PC-9 (cell line): ENCODE measurements at regions not wholly inside any gene's neighbourhood (a gene's known extent, or its start where the extent isn't known, plus 50 kb on each side); places are given as distances from the start of the nearest gene placed in this dataset.

Source experiments
- BruUV-seq: library from RNA; stranded (reverse); fragments of 400-500 nt; replicated peaks from 2 replicates; lab custom pipeline; 2021; lab: Mats Ljungman, UMichigan
- CTCF ChIA-PET: fragments of 300-600 bp; sonication (Branson Sonifier 250); formaldehyde crosslinking; loops from one replicate; lab custom pipeline; 2022; ENCODE audit warnings: antibody characterized with exemption; lab: Charles Lee
- POLR2A ChIA-PET: fragments of 300-600 bp; sonication (Branson Sonifier 250); formaldehyde crosslinking; loops from one replicate; lab custom pipeline; 2022; ENCODE audit warnings: antibody characterized with exemption; ENCODE audit not compliant: unreplicated experiment; lab: Charles Lee
- DNase-seq, 2 experiments: peaks; one replicate each; pipeline versions ENCODE4 v3.0.0 to v3.0.0-alpha.2; 2015 to 2022; ENCODE audit warnings: mixed read lengths in 1 of 2
- H2AFZ ChIP-seq: fragments of 200-600 bp; sonication (generic); 2 replicates; pipeline ENCODE4 v1.8.1; 2017; ENCODE audit warnings: antibody characterized with exemption
- H3F3A ChIP-seq: fragments of 200-600 bp; sonication (generic); 2 replicates; pipeline ENCODE4 v1.8.1; 2017; ENCODE audit warnings: antibody characterized with exemption, mild to moderate bottlenecking, low read depth; ENCODE audit not compliant: insufficient read depth
- H3K27ac ChIP-seq: fragments of 200-600 bp; sonication (generic); 2 replicates; pipeline ENCODE4 v1.6.1; 2016; ENCODE audit warnings: mixed run types
- H3K27me3 ChIP-seq: fragments of 200-600 bp; sonication (generic); 2 replicates; pipeline ENCODE4 v1.6.1; 2016; ENCODE audit warnings: low read depth, mixed run types; ENCODE audit not compliant: insufficient read depth
- H3K36me3 ChIP-seq: fragments of 200-600 bp; sonication (generic); 2 replicates; pipeline ENCODE4 v1.6.1; 2016; ENCODE audit warnings: low read depth, mixed run types
- H3K4me1 ChIP-seq: fragments of 200-600 bp; sonication (generic); replicated peaks from 2 replicates; pipeline ENCODE4 v1.6.1; 2016; ENCODE audit warnings: mixed run types; ENCODE audit not compliant: insufficient read depth
- H3K4me2 ChIP-seq: fragments of 200-600 bp; sonication (generic); 2 replicates; pipeline ENCODE4 v1.6.1; 2017; ENCODE audit warnings: mixed run types
- H3K4me3 ChIP-seq: fragments of 200-600 bp; sonication (generic); 2 replicates; pipeline ENCODE4 v1.6.1; 2016; ENCODE audit warnings: mixed run types
- H3K79me2 ChIP-seq: fragments of 200-600 bp; sonication (generic); 2 replicates; pipeline ENCODE4 v1.6.1; 2017; ENCODE audit warnings: low read depth, mixed run types
- H3K9me2 ChIP-seq: fragments of 200-600 bp; sonication (generic); 2 replicates; pipeline ENCODE4 v1.8.1; 2017; ENCODE audit warnings: mild to moderate bottlenecking; ENCODE audit not compliant: insufficient read depth
- H3K9me3 ChIP-seq: fragments of 200-600 bp; sonication (generic); 2 replicates; pipeline ENCODE4 v1.8.1; 2016; ENCODE audit warnings: low read depth; ENCODE audit not compliant: insufficient read depth
- H4K20me1 ChIP-seq: fragments of 200-600 bp; sonication (generic); 2 replicates; pipeline ENCODE4 v1.8.1; 2017; ENCODE audit not compliant: insufficient read depth
- EZH2 ChIP-seq: fragments of 200-600 bp; sonication (generic); IDR thresholded peaks from 2 replicates; pipeline ENCODE4 v1.8.0; 2017; ENCODE audit warnings: antibody characterized with exemption, low read depth
- intact Hi-C: fragments of 100-400 bp; cut with micrococcal nuclease; formaldehyde crosslinking; loops from one replicate; pipeline ENCODE4 v1.10.0; 2022; ENCODE audit not compliant: unreplicated experiment
- TF ChIP-seq, protein P1 (sequence below): fragments of 200-600 bp; sonication (generic); conservative IDR thresholded peaks from 2 replicates; pipeline ENCODE4 v1.6.1; 2017; ENCODE audit warnings: mixed run types, antibody characterized with exemption, mild to moderate bottlenecking, moderate library complexity

DNA sequence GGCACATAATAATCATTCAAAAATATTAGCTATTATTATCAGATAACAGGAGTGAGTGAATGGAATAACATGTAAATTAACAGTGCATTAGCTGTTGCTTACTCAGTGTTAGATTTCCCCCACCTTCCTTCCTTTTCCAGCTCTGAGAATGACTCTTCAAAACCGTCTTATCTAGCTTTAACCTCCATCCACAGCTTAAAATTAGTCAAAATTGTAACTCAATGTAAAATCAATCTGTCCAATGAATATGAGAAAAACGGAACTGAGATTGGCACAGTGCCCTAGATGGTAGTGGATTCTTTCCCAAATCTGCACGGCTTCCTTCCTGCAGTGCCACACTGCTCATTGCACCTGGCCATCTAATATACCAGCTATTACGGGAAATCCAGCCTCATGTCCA, 156.8 kb upstream of the BDNF start:
- Histone ChIP-seq H3F3A (no peaks in the 10 kb centered on the region), H3K9me2 (no peaks in the 10 kb centered on the region), H3K27me3 (no peaks in the 10 kb centered on the region), H3K4me2 (no peak overlapping the region), H3K27ac (no peak overlapping the region), H3K4me3 (no peak overlapping the region), H4K20me1 (no peaks in the 10 kb centered on the region), H3K9me3 (no peaks in the 10 kb centered on the region), H2AFZ (no peak overlapping the region), H3K36me3 (no peaks in the 10 kb centered on the region), H3K4me1 (peaks cover 5% of the 10 kb centered on the region), H3K79me2 (no peaks in the 10 kb centered on the region)
- intact Hi-C loops = no loop called here
- ChIA-PET CTCF (no interaction called here), POLR2A (no interaction called here)
- no peak for DNase-seq
- no peak for TF ChIP-seq EZH2
- TF ChIP-seq, protein P1, sequence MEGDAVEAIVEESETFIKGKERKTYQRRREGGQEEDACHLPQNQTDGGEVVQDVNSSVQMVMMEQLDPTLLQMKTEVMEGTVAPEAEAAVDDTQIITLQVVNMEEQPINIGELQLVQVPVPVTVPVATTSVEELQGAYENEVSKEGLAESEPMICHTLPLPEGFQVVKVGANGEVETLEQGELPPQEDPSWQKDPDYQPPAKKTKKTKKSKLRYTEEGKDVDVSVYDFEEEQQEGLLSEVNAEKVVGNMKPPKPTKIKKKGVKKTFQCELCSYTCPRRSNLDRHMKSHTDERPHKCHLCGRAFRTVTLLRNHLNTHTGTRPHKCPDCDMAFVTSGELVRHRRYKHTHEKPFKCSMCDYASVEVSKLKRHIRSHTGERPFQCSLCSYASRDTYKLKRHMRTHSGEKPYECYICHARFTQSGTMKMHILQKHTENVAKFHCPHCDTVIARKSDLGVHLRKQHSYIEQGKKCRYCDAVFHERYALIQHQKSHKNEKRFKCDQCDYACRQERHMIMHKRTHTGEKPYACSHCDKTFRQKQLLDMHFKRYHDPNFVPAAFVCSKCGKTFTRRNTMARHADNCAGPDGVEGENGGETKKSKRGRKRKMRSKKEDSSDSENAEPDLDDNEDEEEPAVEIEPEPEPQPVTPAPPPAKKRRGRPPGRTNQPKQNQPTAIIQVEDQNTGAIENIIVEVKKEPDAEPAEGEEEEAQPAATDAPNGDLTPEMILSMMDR = no peak
- no TSS peak for BruUV-seq

- H3K4me1 ChIP-seq = no peaks in the 10 kb centered on the region
- intact Hi-C loops = no loop called here
- no peak overlapping the region for H3K4me3 ChIP-seq
- H2AFZ ChIP-seq = no peak overlapping the region; the same call in 1 of the 2 replicates
- POLR2A ChIA-PET = no interaction called here
- no peaks in the 10 kb centered on the region for H3K9me2 ChIP-seq
- no peaks in the 10 kb centered on the region for H3K36me3 ChIP-seq
- H3K4me2 ChIP-seq = no peak overlapping the region
- no peaks in the 10 kb centered on the region for H3K27me3 ChIP-seq
- no peaks in the 10 kb centered on the region for H3K9me3 ChIP-seq
- no peaks in the 10 kb centered on the region for H4K20me1 ChIP-seq
- H3F3A ChIP-seq = no peaks in the 10 kb centered on the region
- TF ChIP-seq, protein P1 = no peak
- TF ChIP-seq EZH2 = no peak
- CTCF ChIA-PET = no interaction called here
- no peak for DNase-seq
- no peaks in the 10 kb centered on the region for H3K79me2 ChIP-seq
- BruUV-seq = no TSS peak
- H3K27ac ChIP-seq = no peak overlapping the region
Observed at GRCh38 chr11:27848423-27848822, 148.2 kb upstream of the BDNF start.

GRCh38 chr11:27847496-27847895, 147.2 kb upstream of the BDNF start:
- H3K4me3 ChIP-seq = no peak overlapping the region
- no TSS peak for BruUV-seq
- H3K9me2 ChIP-seq = no peaks in the 10 kb centered on the region
- no peak overlapping the region for H2AFZ ChIP-seq
- H3K9me3 ChIP-seq = no peaks in the 10 kb centered on the region
- POLR2A ChIA-PET = interaction anchor here (0.6 kb wide), 1 partner anchor 34 kb away, joined by 5 read pairs; no protein-coding TSS in a partner anchor
- intact Hi-C loops = no loop called here
- no peaks in the 10 kb centered on the region for H4K20me1 ChIP-seq
- no peaks in the 10 kb centered on the region for H3K4me1 ChIP-seq
- CTCF ChIA-PET = no interaction called here
- H3K4me2 ChIP-seq = no peak overlapping the region
- H3F3A ChIP-seq = no peaks in the 10 kb centered on the region
- no peak for TF ChIP-seq EZH2
- TF ChIP-seq, protein P1 = no peak
- no peaks in the 10 kb centered on the region for H3K27me3 ChIP-seq
- H3K27ac ChIP-seq = no peak overlapping the region
- H3K79me2 ChIP-seq = no peaks in the 10 kb centered on the region
- no peak for DNase-seq
- H3K36me3 ChIP-seq = no peaks in the 10 kb centered on the region
